ENCODE measurements at regions not wholly inside any gene's neighbourhood (a gene's known extent, or its start where the extent isn't known, plus 50 kb on each side); places are given as distances from the start of the nearest gene placed in this dataset.

DNA sequence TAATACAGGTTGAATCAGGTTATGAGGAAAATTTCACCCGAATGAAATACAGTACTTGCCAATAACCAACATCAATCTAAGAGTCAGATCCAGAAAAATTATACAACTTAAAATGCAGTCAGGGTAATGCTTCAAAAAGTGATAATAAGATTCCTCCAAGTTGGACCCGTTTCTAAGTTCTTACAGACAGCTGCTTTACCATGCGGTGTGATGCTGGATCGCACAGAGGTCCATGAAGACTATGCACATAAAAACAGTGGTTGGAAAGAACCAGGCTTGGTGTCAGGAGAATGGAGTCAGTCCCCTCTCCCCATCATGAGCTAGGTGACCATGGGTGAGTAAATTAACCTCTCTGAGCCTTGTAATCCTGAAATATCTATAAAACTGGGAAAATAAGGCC, 261.3 kb downstream of the QDPR start:
- CTCF ChIA-PET = no interaction called here
- TF ChIP-seq, protein P1, sequence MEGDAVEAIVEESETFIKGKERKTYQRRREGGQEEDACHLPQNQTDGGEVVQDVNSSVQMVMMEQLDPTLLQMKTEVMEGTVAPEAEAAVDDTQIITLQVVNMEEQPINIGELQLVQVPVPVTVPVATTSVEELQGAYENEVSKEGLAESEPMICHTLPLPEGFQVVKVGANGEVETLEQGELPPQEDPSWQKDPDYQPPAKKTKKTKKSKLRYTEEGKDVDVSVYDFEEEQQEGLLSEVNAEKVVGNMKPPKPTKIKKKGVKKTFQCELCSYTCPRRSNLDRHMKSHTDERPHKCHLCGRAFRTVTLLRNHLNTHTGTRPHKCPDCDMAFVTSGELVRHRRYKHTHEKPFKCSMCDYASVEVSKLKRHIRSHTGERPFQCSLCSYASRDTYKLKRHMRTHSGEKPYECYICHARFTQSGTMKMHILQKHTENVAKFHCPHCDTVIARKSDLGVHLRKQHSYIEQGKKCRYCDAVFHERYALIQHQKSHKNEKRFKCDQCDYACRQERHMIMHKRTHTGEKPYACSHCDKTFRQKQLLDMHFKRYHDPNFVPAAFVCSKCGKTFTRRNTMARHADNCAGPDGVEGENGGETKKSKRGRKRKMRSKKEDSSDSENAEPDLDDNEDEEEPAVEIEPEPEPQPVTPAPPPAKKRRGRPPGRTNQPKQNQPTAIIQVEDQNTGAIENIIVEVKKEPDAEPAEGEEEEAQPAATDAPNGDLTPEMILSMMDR (IDR thresholded peaks at IDR 0.05; ENCODE audit: unreplicated experiment) = no peak
- Mint-ChIP-seq H3K4me1 (ENCODE audit: low read depth, unreplicated experiment) (no peaks in the 10 kb centered on the region), H3K9me3 (ENCODE audit: low read depth, unreplicated experiment) (no peaks in the 10 kb centered on the region), H3K27me3 (ENCODE audit: unreplicated experiment) (no peaks in the 10 kb centered on the region), H3K27ac (ENCODE audit: unreplicated experiment) (no peak overlapping the region), H3K36me3 (ENCODE audit: insufficient read depth, unreplicated experiment) (no peaks in the 10 kb centered on the region), H3K4me3 (ENCODE audit: low read depth, unreplicated experiment) (no peak overlapping the region)
- DNase-seq = no peak
- intact Hi-C loops (cut with micrococcal nuclease; ENCODE audit: unreplicated experiment) = no loop called here
- BruUV-seq (replicated peaks) = no TSS peak

DNA sequence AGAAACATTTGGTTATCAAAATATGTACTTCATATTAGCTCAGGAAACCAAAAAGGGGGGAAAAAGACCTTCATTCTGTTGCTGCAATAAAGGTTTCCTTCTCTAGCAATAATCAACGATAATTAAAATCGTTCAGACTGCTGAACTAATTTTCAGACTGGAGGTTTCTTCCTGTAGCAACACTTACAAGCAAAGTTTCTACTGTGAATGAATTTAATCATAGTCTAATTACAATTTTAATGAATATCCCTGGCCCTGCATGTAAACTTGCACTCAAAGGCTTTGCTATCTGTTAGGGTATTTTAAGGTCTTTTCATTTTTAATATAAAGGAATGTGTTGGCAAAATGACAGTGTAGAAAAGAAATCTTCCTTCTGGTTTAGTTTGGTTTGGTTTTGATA, 265.2 kb downstream of the QDPR start:
- CTCF ChIA-PET = no interaction called here
- Mint-ChIP-seq H3K4me3 (ENCODE audit: low read depth, unreplicated experiment) (no peak overlapping the region), H3K27ac (ENCODE audit: unreplicated experiment) (no peak overlapping the region)

DNA sequence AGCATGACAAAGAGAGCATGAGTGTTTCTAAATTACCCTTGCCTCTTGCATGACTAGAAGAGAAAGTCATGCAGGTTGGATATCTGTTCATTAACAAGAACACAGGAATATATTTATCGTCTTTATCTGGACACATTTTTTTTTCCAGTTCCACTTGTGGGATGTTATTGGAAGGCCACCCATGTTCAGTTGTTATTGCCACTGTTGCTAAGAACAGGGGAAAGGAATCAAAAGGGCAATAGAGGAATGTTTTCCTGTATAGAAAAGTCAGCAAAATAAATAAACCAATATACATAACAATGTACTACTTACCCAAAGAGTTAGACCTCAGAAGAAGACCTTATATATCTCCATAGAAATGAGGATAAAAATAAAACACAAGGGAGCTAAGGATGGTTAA, 270.1 kb downstream of the QDPR start:
- no peak for DNase-seq
- no peaks in the 10 kb centered on the region for H3K27me3 Mint-ChIP-seq (ENCODE audit: unreplicated experiment)
- H3K27ac Mint-ChIP-seq (ENCODE audit: unreplicated experiment) = no peak overlapping the region
- CTCF ChIA-PET = no interaction called here
- no peaks in the 10 kb centered on the region for H3K36me3 Mint-ChIP-seq (ENCODE audit: insufficient read depth, unreplicated experiment)
- no peaks in the 10 kb centered on the region for H3K4me1 Mint-ChIP-seq (ENCODE audit: low read depth, unreplicated experiment)
- no peaks in the 10 kb centered on the region for H3K9me3 Mint-ChIP-seq (ENCODE audit: low read depth, unreplicated experiment)
- intact Hi-C loops (cut with micrococcal nuclease; ENCODE audit: unreplicated experiment) = no loop called here
- BruUV-seq (replicated peaks) = no TSS peak
- no peak overlapping the region for H3K4me3 Mint-ChIP-seq (ENCODE audit: low read depth, unreplicated experiment)
- TF ChIP-seq, protein P1 (IDR thresholded peaks at IDR 0.05; ENCODE audit: unreplicated experiment) = no peak

More for the DNA sequence above, 265.2 kb downstream of the QDPR start:
- H3K4me1 Mint-ChIP-seq (ENCODE audit: low read depth, unreplicated experiment) = no peaks in the 10 kb centered on the region
- no TSS peak for BruUV-seq (replicated peaks)
- no peak for DNase-seq
- TF ChIP-seq, protein P1 (IDR thresholded peaks at IDR 0.05; ENCODE audit: unreplicated experiment) = no peak
- no peaks in the 10 kb centered on the region for H3K27me3 Mint-ChIP-seq (ENCODE audit: unreplicated experiment)
- intact Hi-C loops (cut with micrococcal nuclease; ENCODE audit: unreplicated experiment) = no loop called here
- H3K36me3 Mint-ChIP-seq (ENCODE audit: insufficient read depth, unreplicated experiment) = no peaks in the 10 kb centered on the region
- H3K9me3 Mint-ChIP-seq (ENCODE audit: low read depth, unreplicated experiment) = no peaks in the 10 kb centered on the region

DNA sequence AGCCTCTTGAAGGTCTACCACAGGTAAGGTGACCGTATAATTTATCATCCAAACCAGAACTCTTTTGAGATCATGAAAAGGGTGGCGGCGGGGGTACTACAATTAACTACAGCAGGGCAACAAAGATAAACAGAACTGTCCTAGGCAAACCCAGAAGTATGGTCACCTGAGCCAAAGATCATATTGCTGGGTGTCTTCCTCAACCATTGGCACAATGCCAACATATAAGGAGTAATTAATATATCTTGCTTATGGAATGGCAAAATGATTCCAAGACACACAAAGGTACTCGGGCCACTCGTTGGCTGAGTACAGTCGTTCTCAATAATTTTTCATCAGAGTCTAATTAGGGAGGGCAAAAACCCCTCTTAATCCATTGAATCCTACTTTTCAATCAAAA, 273.3 kb downstream of the QDPR start:
- TF ChIP-seq, protein P1 (IDR thresholded peaks at IDR 0.05; ENCODE audit: unreplicated experiment) = no peak
- H3K9me3 Mint-ChIP-seq (ENCODE audit: low read depth, unreplicated experiment) = no peaks in the 10 kb centered on the region
- no TSS peak for BruUV-seq (replicated peaks)
- H3K36me3 Mint-ChIP-seq (ENCODE audit: insufficient read depth, unreplicated experiment) = no peaks in the 10 kb centered on the region
- no peak overlapping the region for H3K4me3 Mint-ChIP-seq (ENCODE audit: low read depth, unreplicated experiment)
- CTCF ChIA-PET = no interaction called here
- no peak overlapping the region for H3K27ac Mint-ChIP-seq (ENCODE audit: unreplicated experiment)
- DNase-seq = no peak
- intact Hi-C loops (cut with micrococcal nuclease; ENCODE audit: unreplicated experiment) = no loop called here
- no peaks in the 10 kb centered on the region for H3K4me1 Mint-ChIP-seq (ENCODE audit: low read depth, unreplicated experiment)
- no peaks in the 10 kb centered on the region for H3K27me3 Mint-ChIP-seq (ENCODE audit: unreplicated experiment)

DNA sequence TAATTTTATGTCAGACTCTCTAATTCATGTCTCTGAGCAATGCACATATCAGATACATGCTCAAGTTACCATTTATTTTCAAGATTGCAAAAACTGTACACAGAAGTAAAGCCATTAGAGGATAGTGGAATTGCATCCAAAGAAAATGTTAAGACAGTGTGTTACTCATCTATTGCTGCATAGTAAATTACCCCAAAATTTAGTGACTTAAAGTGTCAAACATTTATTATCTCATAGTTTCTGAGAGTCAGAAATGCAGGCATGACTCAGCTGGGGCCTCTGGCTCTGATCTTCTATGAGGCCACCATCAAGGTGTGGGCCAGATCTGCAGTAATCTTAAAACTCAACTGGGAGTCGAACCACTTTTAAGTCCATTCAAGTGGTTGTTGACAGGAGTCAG, 275.2 kb downstream of the QDPR start:
- CTCF ChIA-PET = no interaction called here
- no TSS peak for BruUV-seq (replicated peaks)
- intact Hi-C loops (cut with micrococcal nuclease; ENCODE audit: unreplicated experiment) = no loop called here

More for the DNA sequence above, 275.2 kb downstream of the QDPR start:
- H3K4me1 Mint-ChIP-seq (ENCODE audit: low read depth, unreplicated experiment) = no peaks in the 10 kb centered on the region
- no peak overlapping the region for H3K27ac Mint-ChIP-seq (ENCODE audit: unreplicated experiment)
- no peaks in the 10 kb centered on the region for H3K9me3 Mint-ChIP-seq (ENCODE audit: low read depth, unreplicated experiment)
- no peak for DNase-seq
- H3K4me3 Mint-ChIP-seq (ENCODE audit: low read depth, unreplicated experiment) = no peak overlapping the region
- H3K27me3 Mint-ChIP-seq (ENCODE audit: unreplicated experiment) = peaks cover 11% of the 10 kb centered on the region
- TF ChIP-seq, protein P1 (IDR thresholded peaks at IDR 0.05; ENCODE audit: unreplicated experiment) = no peak
- no peaks in the 10 kb centered on the region for H3K36me3 Mint-ChIP-seq (ENCODE audit: insufficient read depth, unreplicated experiment)
